GM08714 (cell line): ENCODE measurements at regions not wholly inside any gene's neighbourhood (a gene's known extent, or its start where the extent isn't known, plus 50 kb on each side); places are given as distances from the start of the nearest gene placed in this dataset.

Experiments
- H3K4me3 ChIP-seq: fragments of 200-500 bp; sonication (Bioruptor generic); 2 replicates; pipeline ENCODE4 v1.5.1; 2014; ENCODE audit warnings: mild to moderate bottlenecking, low read length, inconsistent platforms
- ZNF274 ChIP-seq: IDR thresholded peaks from 2 replicates; pipeline ENCODE4 v1.6.1; 2012; ENCODE audit warnings: mild to moderate bottlenecking, low read depth, low read length

DNA sequence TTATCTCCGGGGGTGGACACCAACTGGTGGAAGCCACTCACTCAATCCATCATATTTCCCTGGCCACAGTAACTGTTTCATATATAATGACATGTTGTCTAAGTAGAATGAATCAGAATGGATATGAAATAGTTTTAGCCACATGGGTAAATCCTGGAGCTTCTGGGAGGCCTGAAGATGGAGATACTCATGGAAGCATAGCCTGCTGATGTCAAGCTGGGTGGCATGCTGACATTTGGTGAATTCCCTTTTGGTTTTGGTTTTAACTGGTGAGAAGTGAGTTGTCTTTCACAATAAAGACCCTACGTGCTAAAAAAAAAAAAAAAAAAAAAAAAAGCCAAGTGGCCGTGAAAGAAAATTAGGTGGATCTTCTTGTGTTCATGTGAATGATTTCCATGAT lies 105.3 kb upstream of the ITGA6 start:
- TF ChIP-seq ZNF274: no peak
- H3K4me3 ChIP-seq: no peak overlapping the region

DNA sequence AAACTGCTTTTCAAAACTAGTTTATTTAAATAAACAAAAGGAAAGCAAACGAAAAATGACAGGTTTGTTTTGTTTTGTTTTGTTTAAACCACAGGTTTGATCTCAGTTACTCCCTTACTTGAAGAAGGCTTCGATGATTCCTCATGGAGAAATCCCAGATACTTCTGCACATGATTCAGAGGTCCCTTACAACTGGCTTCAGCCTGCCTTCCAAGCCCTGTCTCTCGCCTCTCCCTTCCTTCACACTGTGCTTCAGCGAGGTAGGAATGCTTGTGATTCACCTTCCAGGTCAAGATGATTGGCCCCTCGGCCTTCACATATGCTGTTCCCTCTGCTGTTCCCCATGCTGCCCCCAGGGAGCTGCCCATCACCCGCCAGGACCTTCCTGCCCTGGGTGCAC lies 104.1 kb upstream of the ITGA6 start:
- no peak overlapping the region for H3K4me3 ChIP-seq
- TF ChIP-seq ZNF274: no peak

GRCh38 chr2:172323861-172324597 lies 103.4 kb upstream of the ITGA6 start:
- no peak overlapping the region for H3K4me3 ChIP-seq
- TF ChIP-seq ZNF274: no peak

GRCh38 chr2:172326211-172326509 lies 101.2 kb upstream of the ITGA6 start:
- TF ChIP-seq ZNF274: no peak
- no peak overlapping the region for H3K4me3 ChIP-seq

DNA sequence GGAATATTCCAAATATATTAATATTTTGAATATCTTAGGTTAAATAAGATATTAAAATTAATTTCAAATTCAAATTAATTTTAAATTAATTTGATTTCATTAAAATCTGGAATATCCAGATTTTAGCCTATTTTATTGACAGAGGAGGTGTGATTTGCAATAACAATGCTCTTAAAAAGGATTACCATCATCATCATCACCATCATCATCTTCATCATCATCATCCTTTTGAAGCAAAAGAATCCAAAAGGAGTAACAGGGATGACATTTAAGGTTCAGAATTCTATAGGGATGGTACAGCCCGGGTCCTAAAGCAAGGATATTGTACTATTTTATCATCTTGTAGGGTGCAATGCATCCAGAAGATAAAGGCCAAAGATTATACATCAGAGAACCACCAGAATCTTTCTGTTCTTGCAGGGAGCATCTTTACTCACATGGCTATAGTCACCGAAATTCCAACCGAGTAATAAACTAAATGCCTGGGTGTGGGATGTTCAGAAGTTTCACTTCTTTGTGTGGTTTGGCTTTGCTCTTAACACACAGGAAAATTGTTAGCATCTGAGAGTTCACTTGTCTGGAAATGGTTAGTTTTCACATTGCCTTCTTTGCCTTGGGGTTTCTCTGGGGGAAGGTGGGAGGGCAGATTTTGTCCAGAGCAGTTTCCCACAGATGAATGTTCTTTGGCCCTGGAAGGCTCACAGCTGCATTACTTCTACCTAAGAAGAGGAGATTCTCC lies 99.1 kb upstream of the ITGA6 start:
- no peak overlapping the region for H3K4me3 ChIP-seq

GRCh38 chr2:172329416-172329773 lies 98.0 kb upstream of the ITGA6 start:
- TF ChIP-seq ZNF274: no peak
- no peak overlapping the region for H3K4me3 ChIP-seq

More for the DNA sequence above, 99.1 kb upstream of the ITGA6 start:
- no peak for TF ChIP-seq ZNF274

GRCh38 chr2:172329774-172330671 lies 97.4 kb upstream of the ITGA6 start:
- TF ChIP-seq ZNF274: no peak
- no peak overlapping the region for H3K4me3 ChIP-seq

DNA sequence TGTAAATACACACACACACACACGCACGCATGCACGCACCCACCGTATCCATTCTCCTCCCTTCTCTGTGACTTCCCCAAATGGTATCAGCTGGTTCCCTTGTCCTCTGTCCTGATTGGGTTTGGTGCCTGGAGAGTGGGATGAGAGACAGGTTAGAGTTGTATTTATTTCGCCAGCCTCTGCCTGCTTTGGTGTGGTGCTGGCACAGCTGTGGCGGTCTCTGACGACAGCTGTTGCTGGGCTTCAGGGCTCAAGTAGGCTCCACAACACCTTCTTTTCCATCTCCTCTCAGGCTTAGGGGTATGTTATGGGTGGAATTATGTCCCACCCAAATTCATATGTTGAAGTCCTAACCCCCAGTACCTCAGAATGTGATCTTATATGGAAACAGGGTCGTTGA lies 94.9 kb upstream of the ITGA6 start:
- no peak for TF ChIP-seq ZNF274

DNA sequence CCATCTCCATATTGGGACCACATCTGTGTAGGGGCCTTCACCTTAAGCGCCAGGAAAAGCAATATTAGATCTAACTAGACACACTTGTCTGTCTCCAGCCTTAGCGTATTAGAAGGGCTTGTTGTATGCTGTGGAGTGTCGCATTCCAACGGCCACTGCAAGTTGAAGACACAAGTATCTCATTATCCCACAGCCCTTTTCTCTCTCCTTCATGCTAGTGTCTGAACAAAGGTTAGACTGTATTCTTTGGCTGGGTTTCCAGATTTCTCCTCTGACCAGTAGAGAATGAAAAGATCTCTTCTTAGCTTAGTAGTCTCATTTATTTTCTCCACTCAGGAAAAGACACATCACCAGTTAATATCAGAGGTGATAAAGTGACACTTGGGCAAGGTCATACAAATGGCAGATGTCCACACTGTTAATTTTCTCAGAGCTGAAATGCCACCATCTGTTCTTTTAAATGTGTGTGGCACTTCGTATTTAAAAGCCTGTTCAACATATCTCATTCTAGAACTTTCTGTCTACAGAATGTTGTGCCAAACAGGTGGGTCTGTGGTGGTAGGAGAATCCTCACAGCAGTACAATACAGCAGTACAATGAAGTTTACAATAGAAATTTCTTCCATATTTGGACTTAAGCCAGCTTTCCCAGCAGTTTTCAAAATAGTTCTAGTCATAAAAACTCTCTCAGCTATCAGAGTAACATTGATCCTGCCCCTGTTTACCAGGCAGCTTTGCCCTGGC lies 94.0 kb upstream of the ITGA6 start:
- no peak overlapping the region for H3K4me3 ChIP-seq
- TF ChIP-seq ZNF274: no peak

More for the DNA sequence above, 94.9 kb upstream of the ITGA6 start:
- H3K4me3 ChIP-seq: no peak overlapping the region

DNA sequence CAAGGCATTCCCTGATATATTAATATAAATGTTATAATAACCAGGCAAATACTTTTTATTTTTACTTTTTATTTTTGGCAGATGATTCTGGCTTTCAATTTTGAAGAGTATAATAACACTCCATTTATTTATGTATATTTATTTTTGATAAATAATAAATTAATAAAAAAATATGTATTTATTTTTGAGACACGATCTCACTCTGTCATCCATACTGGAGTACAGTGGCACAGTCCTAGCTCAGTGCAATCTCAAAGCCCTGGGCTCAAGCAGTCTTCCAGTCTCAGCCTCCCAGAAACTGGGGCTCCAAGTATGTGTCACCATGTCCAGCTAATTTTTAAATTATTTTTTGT lies 93.4 kb upstream of the ITGA6 start:
- no peak for TF ChIP-seq ZNF274
- H3K4me3 ChIP-seq: no peak overlapping the region

DNA sequence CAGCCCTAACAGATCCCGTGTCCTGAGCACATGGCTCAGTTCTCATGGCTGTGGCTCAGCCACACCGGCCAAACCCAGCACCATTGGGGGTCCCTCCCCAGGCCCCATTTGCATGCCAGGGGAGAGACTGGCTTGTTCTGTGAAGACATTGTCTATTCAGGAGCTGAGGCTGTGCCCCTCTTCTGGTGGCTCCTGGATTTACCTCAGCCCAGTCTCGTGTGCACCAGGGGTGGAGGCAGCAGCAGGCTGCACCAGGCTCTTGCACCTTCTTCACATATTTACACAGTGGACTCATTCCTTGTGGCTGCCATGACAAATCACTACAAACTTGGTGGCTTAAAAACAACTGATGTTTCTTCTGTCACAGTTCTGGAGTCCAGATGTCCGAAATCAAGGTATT lies 92.4 kb upstream of the ITGA6 start:
- H3K4me3 ChIP-seq: no peak overlapping the region
- TF ChIP-seq ZNF274: no peak

DNA sequence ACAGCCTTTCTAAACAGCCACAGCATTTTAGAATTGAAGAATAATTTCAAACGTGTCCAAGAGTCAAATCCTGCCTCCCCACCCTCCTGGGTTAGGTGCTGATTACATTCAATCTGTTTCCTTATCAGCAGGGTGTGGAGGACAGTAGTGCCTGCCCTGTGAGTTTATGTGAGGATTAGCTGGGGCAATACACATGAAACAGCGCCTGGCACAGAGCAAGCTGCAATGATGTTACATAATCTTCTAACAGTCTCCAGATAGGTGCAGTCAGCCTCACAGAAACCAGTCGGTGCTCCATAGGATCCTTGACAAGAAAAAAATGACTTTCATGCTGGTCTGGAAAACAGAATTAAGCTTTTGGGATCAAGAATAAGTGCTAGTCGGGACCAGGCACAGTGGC lies 91.7 kb upstream of the ITGA6 start:
- H3K4me3 ChIP-seq: no peak overlapping the region
- no peak for TF ChIP-seq ZNF274

DNA sequence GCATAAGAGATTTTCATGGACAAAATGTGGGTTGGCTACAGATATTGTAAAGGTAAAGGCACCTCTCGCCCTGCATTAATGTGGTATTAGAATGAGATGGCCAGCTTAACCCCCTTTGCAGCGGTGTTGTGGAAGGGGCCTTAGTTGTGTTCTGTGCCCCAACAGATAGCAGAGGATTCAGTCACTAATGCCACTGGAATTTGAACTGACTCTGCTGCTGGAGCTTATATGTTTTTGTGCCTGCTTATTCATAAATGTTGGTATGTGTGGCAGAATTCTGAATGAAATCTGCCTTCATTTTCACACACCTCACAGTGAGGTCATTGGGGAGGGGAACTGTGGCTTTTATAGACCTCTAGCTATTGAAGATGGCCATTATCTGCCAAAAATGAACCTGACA lies 90.7 kb upstream of the ITGA6 start:
- H3K4me3 ChIP-seq: no peak overlapping the region
- no peak for TF ChIP-seq ZNF274

GRCh38 chr2:172339371-172340010 lies 87.9 kb upstream of the ITGA6 start:
- TF ChIP-seq ZNF274: no peak
- no peak overlapping the region for H3K4me3 ChIP-seq
